Activated CD8-positive, alpha-beta T cell treated with anti-CD3 and anti-CD28 coated beads for 36 hours (primary cell): ENCODE measurements at regions not wholly inside any gene's neighbourhood (a gene's known extent, or its start where the extent isn't known, plus 50 kb on each side); places are given as distances from the start of the nearest gene placed in this dataset.

Experiments
- ATAC-seq: fragments of 200-7000 bp; cut with Tn5 transposase; one replicate; pipeline ENCODE4 v1.10.0; 2021; ENCODE audit warnings: mild to moderate bottlenecking, moderate library complexity
- CTCF ChIA-PET: fragments of 350-600 bp; sonication (Branson Sonifier 250); formaldehyde crosslinking; loops from one replicate; lab custom pipeline; 2021; ENCODE audit warnings: antibody characterized with exemption; lab: Charles Lee
- POLR2A ChIA-PET: fragments of 350-600 bp; sonication (Branson Sonifier 250); formaldehyde crosslinking; loops from one replicate; lab custom pipeline; 2021; ENCODE audit warnings: antibody characterized with exemption; lab: Charles Lee
- DNase-seq: peaks from one replicate; pipeline ENCODE4 v3.0.0-alpha.2; 2020
- H3K27ac Mint-ChIP-seq: one replicate; pipeline ENCODE4 v1.8.0; 2021; ENCODE audit warnings: mild to moderate bottlenecking, mixed read lengths
- H3K27me3 Mint-ChIP-seq: one replicate; pipeline ENCODE4 v1.8.0; 2021; ENCODE audit warnings: mixed read lengths
- H3K36me3 Mint-ChIP-seq: one replicate; pipeline ENCODE4 v1.8.0; 2021; ENCODE audit warnings: low read depth, mixed read lengths
- H3K4me1 Mint-ChIP-seq: one replicate; pipeline ENCODE4 v1.8.0; 2021; ENCODE audit warnings: low read depth, mixed read lengths
- H3K4me3 Mint-ChIP-seq: one replicate; pipeline ENCODE4 v1.8.0; 2021; ENCODE audit warnings: mild to moderate bottlenecking, moderate library complexity, mixed read lengths
- H3K9me3 Mint-ChIP-seq: one replicate; pipeline ENCODE4 v1.8.0; 2021; ENCODE audit warnings: mixed read lengths
- CTCF ChIP-seq: fragments of 200-600 bp; IDR thresholded peaks from one replicate; pipeline ENCODE4 v1.8.0; 2022; ENCODE audit warnings: antibody characterized with exemption, mild to moderate bottlenecking
- intact Hi-C: fragments of 100-400 bp; cut with micrococcal nuclease; formaldehyde crosslinking; loops from one replicate; pipeline ENCODE4 v1.10.0; 2022

DNA sequence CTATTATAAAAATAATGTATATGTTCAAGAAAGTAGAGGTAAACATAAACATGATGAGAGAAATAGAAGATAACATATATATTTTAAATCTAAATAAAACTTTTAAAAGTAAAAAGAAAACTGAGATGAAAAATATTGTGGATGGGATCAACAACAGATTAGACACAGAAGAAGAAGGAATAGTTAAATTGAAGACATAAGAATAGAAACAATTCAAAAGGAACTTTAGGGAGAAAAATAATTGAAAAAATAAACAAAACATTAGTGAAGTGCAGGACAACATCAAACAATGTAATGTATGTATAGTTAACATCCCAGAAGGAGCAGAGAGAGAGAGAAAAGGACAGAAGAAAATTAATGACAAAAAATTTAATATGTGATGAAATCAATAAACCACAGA, 228.1 kb upstream of the TNRC6C start:
- no peak overlapping the region for H3K27ac Mint-ChIP-seq
- H3K4me1 Mint-ChIP-seq = peaks cover 3% of the 10 kb centered on the region
- ChIA-PET POLR2A (interaction anchor here (0.6 to 0.7 kb wide), 2 partner anchors 8 to 204 kb away, joined by 3 read pairs; no protein-coding TSS in a partner anchor), CTCF (interaction anchor here (1.0 kb wide), 1 partner anchor 10 kb away, joined by 3 read pairs; no protein-coding TSS in a partner anchor)
- H3K4me3 Mint-ChIP-seq = no peak overlapping the region
- intact Hi-C loops = no loop called here
- no peak for DNase-seq
- ATAC-seq = no peak
- H3K27me3 Mint-ChIP-seq = peaks cover 2% of the 10 kb centered on the region
- peaks cover 5% of the 10 kb centered on the region for H3K9me3 Mint-ChIP-seq
- TF ChIP-seq CTCF = no peak
- peaks cover 2% of the 10 kb centered on the region for H3K36me3 Mint-ChIP-seq

- POLR2A ChIA-PET = no interaction called here
- Mint-ChIP-seq H3K27me3 (peaks cover 2% of the 10 kb centered on the region), H3K4me3 (no peak overlapping the region), H3K36me3 (peaks cover 2% of the 10 kb centered on the region), H3K27ac (no peak overlapping the region), H3K9me3 (peaks cover 5% of the 10 kb centered on the region), H3K4me1 (no peaks in the 10 kb centered on the region)
- ATAC-seq (no peak), DNase-seq (no peak)
- CTCF ChIA-PET = no interaction called here
- TF ChIP-seq CTCF = no peak
- intact Hi-C loops = no loop called here
These were observed 224.8 kb upstream of the TNRC6C start for GRCh38 chr17:77733576-77734296.

DNA sequence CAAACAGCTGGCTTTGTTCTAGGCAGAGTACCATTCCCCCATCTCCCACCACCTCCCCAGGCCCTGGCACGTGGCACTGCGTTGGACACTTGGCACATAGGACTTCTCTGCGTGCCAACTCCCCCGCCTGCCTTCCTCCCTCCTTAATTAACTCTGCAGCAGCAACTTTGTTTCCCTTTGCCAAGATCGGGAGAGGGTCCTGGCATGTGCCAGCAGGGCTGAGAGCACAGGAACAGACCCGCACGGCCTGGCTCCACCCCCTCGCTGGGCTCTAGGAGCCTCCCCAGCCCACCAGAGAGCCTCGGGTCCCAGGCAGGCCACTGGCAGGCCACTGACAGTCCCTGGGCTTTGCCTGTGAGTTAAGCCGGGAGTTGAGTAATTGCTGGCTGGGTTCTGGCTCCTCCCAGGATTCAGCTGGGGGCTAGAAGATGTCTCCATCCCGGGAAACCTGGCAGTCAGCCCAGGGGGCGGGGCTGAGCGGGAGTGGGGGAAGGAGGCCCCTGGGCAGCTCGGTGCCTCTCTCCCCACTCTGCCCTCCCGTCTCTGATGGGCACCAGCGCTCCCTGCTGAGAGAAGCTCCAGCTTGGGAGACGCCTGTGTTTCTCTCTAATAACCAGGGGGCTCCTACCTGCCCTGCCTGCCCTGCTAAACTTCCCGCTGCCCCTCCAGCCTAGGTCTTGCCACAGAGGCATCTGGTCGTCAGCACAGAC, 224.0 kb upstream of the TNRC6C start:
- Mint-ChIP-seq H3K27me3 (peaks cover 2% of the 10 kb centered on the region), H3K4me3 (no peak overlapping the region), H3K4me1 (no peaks in the 10 kb centered on the region), H3K27ac (no peak overlapping the region), H3K9me3 (peaks cover 5% of the 10 kb centered on the region), H3K36me3 (peaks cover 2% of the 10 kb centered on the region)
- TF ChIP-seq CTCF = no peak
- intact Hi-C loops = no loop called here
- CTCF ChIA-PET = no interaction called here
- DNase-seq (no peak), ATAC-seq (no peak)
- POLR2A ChIA-PET = no interaction called here

GRCh38 chr17:77735081-77735565, 223.4 kb upstream of the TNRC6C start:
- intact Hi-C loops = no loop called here
- H3K9me3 Mint-ChIP-seq = peaks cover 5% of the 10 kb centered on the region
- CTCF ChIA-PET = no interaction called here

More at GRCh38 chr17:77735081-77735565, 223.4 kb upstream of the TNRC6C start:
- Mint-ChIP-seq H3K36me3 (peaks cover 2% of the 10 kb centered on the region), H3K27ac (no peak overlapping the region), H3K4me1 (no peaks in the 10 kb centered on the region), H3K27me3 (peaks cover 2% of the 10 kb centered on the region), H3K4me3 (no peak overlapping the region)
- no peak for ATAC-seq
- no peak for TF ChIP-seq CTCF
- DNase-seq = no peak
- POLR2A ChIA-PET = no interaction called here
